IMR-90 (cell line): ENCODE measurements at regions not wholly inside any gene's neighbourhood (a gene's known extent, or its start where the extent isn't known, plus 50 kb on each side); places are given as distances from the start of the nearest gene placed in this dataset.

Experiments used
- ATAC-seq: fragments of 200-7000 bp; cut with Tn5 transposase; 2 replicates; pipeline ENCODE4 v1.9.1; 2020; ENCODE audit warnings: low read depth, mild to moderate bottlenecking, moderate library complexity
- BruUV-seq: library from RNA; stranded (reverse); fragments of 400-500 nt; replicated peaks from 2 replicates; lab custom pipeline; 2021; lab: Mats Ljungman, UMichigan
- CTCF ChIA-PET: fragments of 300-600 bp; formaldehyde crosslinking; extraction: SDS; loops from one replicate; lab custom pipeline; 2021; ENCODE audit warnings: antibody characterized with exemption; lab: Yijun Ruan, JAX
- POLR2A ChIA-PET: fragments of 300-600 bp; sonication (Branson Sonifier 250); formaldehyde crosslinking; loops from one replicate; lab custom pipeline; 2022; ENCODE audit warnings: antibody characterized with exemption; ENCODE audit not compliant: unreplicated experiment; lab: Charles Lee
- DNase-seq: peaks from one replicate; pipeline ENCODE4 v3.0.0; 2013
- H2AFZ ChIP-seq: replicated peaks from 2 replicates; pipeline ENCODE3; 2013; ENCODE audit warnings: low read length, mild to moderate bottlenecking; ENCODE audit not compliant: poor library complexity
- H2AK5ac ChIP-seq: 2 replicates; pipeline ENCODE4 v1.6.1; 2013; ENCODE audit warnings: low read depth, low read length, inconsistent platforms
- H2AK9ac ChIP-seq: replicated peaks from 2 replicates; pipeline ENCODE3; 2013; ENCODE audit warnings: mild to moderate bottlenecking, low read depth, low read length, moderate library complexity; ENCODE audit not compliant: poor library complexity
- H2BK120ac ChIP-seq: 2 replicates; pipeline ENCODE4 v1.6.1; 2013; ENCODE audit warnings: low read depth, low read length, inconsistent platforms
- H2BK15ac ChIP-seq: 3 replicates; pipeline ENCODE4 v1.6.1; 2013; ENCODE audit warnings: low read depth, low read length, inconsistent platforms
- H2BK20ac ChIP-seq: 2 replicates; pipeline ENCODE4 v1.6.1; 2013; ENCODE audit warnings: low read depth, mild to moderate bottlenecking, inconsistent platforms, low read length, moderate library complexity
- H2BK5ac ChIP-seq: 2 replicates; pipeline ENCODE4 v1.6.1; 2013; ENCODE audit warnings: mild to moderate bottlenecking, low read depth, low read length, inconsistent platforms; ENCODE audit not compliant: poor library complexity, severe bottlenecking
- H3K14ac ChIP-seq: replicated peaks from 2 replicates; pipeline ENCODE4 v1.6.1; 2013; ENCODE audit warnings: low read depth, low read length, inconsistent platforms
- H3K18ac ChIP-seq: 2 replicates; pipeline ENCODE4 v1.6.1; 2013; ENCODE audit warnings: low read depth, low read length, control low read depth
- H3K23ac ChIP-seq: 2 replicates; pipeline ENCODE4 v1.6.1; 2013; ENCODE audit warnings: low read depth, low read length, inconsistent platforms
- H3K27ac ChIP-seq: 2 replicates; pipeline ENCODE4 v1.5.1; 2013; ENCODE audit warnings: mild to moderate bottlenecking, control low read depth, low read length; ENCODE audit not compliant: insufficient read depth
- H3K27me3 ChIP-seq: 2 replicates; pipeline ENCODE4 v1.6.1; 2013; ENCODE audit warnings: low read length; ENCODE audit not compliant: control insufficient read depth, insufficient read depth
- H3K36me3 ChIP-seq: 2 replicates; pipeline ENCODE4 v1.6.1; 2013; ENCODE audit warnings: low read length, mixed read lengths; ENCODE audit not compliant: control insufficient read depth, insufficient read depth
- H3K4ac ChIP-seq: 2 replicates; pipeline ENCODE4 v1.6.1; 2013; ENCODE audit warnings: low read depth, low read length, inconsistent platforms
- H3K4me1 ChIP-seq: 2 replicates; pipeline ENCODE4 v1.6.1; 2013; ENCODE audit warnings: low read length, mixed read lengths; ENCODE audit not compliant: control insufficient read depth, insufficient read depth
- H3K4me2 ChIP-seq: 2 replicates; pipeline ENCODE4 v1.6.1; 2013; ENCODE audit warnings: low read depth, mild to moderate bottlenecking, control low read depth, low read length, moderate library complexity
- H3K4me3 ChIP-seq: 2 replicates; pipeline ENCODE4 v1.5.1; 2013; ENCODE audit warnings: low read depth, mild to moderate bottlenecking, control low read depth, low read length, moderate library complexity; ENCODE audit not compliant: insufficient read depth
- H3K56ac ChIP-seq: 2 replicates; pipeline ENCODE4 v1.6.1; 2013; ENCODE audit warnings: low read length, inconsistent platforms; ENCODE audit not compliant: insufficient read depth; ENCODE audit errors: extremely low read depth
- H3K79me1 ChIP-seq, 2 experiments: 2 replicates each; pipeline ENCODE4 v1.6.1; 2013; ENCODE audit warnings: low read length in 2 of 2, inconsistent platforms in 1 of 2, low read depth in 1 of 2
- H3K9ac ChIP-seq: 2 replicates; pipeline ENCODE4 v1.6.1; 2013; ENCODE audit warnings: low read depth, low read length, control low read depth
- H3K9me1 ChIP-seq: 2 replicates; pipeline ENCODE4 v1.6.1; 2013; ENCODE audit warnings: low read length, inconsistent platforms; ENCODE audit not compliant: insufficient read depth
- H3K9me3 ChIP-seq: 2 replicates; pipeline ENCODE4 v1.6.1; 2013; ENCODE audit warnings: low read length; ENCODE audit not compliant: control insufficient read depth, insufficient read depth
- H4K20me1 ChIP-seq: 2 replicates; pipeline ENCODE4 v1.6.1; 2013; ENCODE audit warnings: low read length, inconsistent platforms; ENCODE audit not compliant: insufficient read depth
- H4K5ac ChIP-seq: 2 replicates; pipeline ENCODE4 v1.6.1; 2013; ENCODE audit warnings: mild to moderate bottlenecking, low read depth, low read length, control low read depth
- H4K8ac ChIP-seq, 2 experiments: 2 replicates each; pipeline ENCODE4 v1.6.1; 2013; ENCODE audit warnings: low read depth in 2 of 2, low read length in 2 of 2, control low read depth in 1 of 2, inconsistent platforms in 1 of 2
- H4K91ac ChIP-seq: 2 replicates; pipeline ENCODE4 v1.6.1; 2013; ENCODE audit warnings: low read depth, low read length, inconsistent platforms; ENCODE audit not compliant: insufficient read depth
- BHLHE40 ChIP-seq: fragments of 150-350 bp; IDR thresholded peaks from 2 replicates; pipeline ENCODE4 v1.6.1; 2016; ENCODE audit warnings: mild to moderate bottlenecking, low read depth, low read length
- CEBPB ChIP-seq: IDR thresholded peaks from 2 replicates; pipeline ENCODE4 v1.6.1; 2012; ENCODE audit warnings: low read depth, low read length, improper control_type of control experiment
- CTCF ChIP-seq: conservative IDR thresholded peaks from 2 replicates; pipeline ENCODE4 v1.5.1; 2012; ENCODE audit warnings: mild to moderate bottlenecking, low read depth, low read length, improper control_type of control experiment
- ELK1 ChIP-seq: fragments of 150-350 bp; IDR thresholded peaks from 2 replicates; pipeline ENCODE4 v1.6.1; 2016; ENCODE audit warnings: low read depth, mild to moderate bottlenecking, low read length, moderate library complexity, borderline replicate concordance
- MAFK ChIP-seq: IDR thresholded peaks from 2 replicates; pipeline ENCODE4 v1.6.1; 2012; ENCODE audit warnings: low read depth, low read length, improper control_type of control experiment
- MAZ ChIP-seq: IDR thresholded peaks from 2 replicates; pipeline ENCODE4 v1.6.1; 2012; ENCODE audit warnings: low read depth, mild to moderate bottlenecking, low read length, improper control_type of control experiment, moderate library complexity, borderline replicate concordance
- POLR2A ChIP-seq: IDR thresholded peaks from 2 replicates; pipeline ENCODE4 v1.6.1; 2012; ENCODE audit warnings: mild to moderate bottlenecking, low read depth, low read length
- RCOR1 ChIP-seq: IDR thresholded peaks from 2 replicates; pipeline ENCODE4 v1.6.1; 2012; ENCODE audit warnings: mild to moderate bottlenecking, low read length, improper control_type of control experiment; ENCODE audit not compliant: insufficient replicate concordance
- SMC3 ChIP-seq: fragments of 150-350 bp; IDR thresholded peaks from 2 replicates; pipeline ENCODE4 v1.6.1; 2016; ENCODE audit warnings: low read depth, mild to moderate bottlenecking, antibody characterized with exemption, low read length, moderate library complexity
- USF2 ChIP-seq: fragments of 150-350 bp; IDR thresholded peaks from 2 replicates; pipeline ENCODE4 v1.6.1; 2017; ENCODE audit warnings: mild to moderate bottlenecking, antibody characterized with exemption, low read length, low read depth
- WGBS, 2 experiments: methylation state at CpG; one replicate each; pipeline versions ENCODE4 v1.1.5 to v1.1.7; 2013; ENCODE audit warnings: missing lambda C conversion rate in 2 of 2; ENCODE audit not compliant: insufficient read length in 1 of 2; ENCODE audit errors: extremely low coverage in 2 of 2; 5-methylcytosine and 5-hydroxymethylcytosine counted together
- dilution Hi-C: fragments of 300-500 bp; cut with HindIII; formaldehyde crosslinking; loops from one replicate; pipeline ENCODE4 v1.14.3; 2018; ENCODE audit warnings: low sequenced_read_pairs; ENCODE audit not compliant: unreplicated experiment
- in situ Hi-C: fragments of 300-500 bp; cut with MboI; formaldehyde crosslinking; loops from 3 replicates; pipeline ENCODE4 v1.14.3; 2019; ENCODE audit warnings: low sequenced_read_pairs, inconsistent platforms, mixed read lengths
- intact Hi-C: fragments of 100-400 bp; cut with micrococcal nuclease; formaldehyde crosslinking; loops from 2 replicates; pipeline ENCODE4 v1.10.0; 2022

DNA sequence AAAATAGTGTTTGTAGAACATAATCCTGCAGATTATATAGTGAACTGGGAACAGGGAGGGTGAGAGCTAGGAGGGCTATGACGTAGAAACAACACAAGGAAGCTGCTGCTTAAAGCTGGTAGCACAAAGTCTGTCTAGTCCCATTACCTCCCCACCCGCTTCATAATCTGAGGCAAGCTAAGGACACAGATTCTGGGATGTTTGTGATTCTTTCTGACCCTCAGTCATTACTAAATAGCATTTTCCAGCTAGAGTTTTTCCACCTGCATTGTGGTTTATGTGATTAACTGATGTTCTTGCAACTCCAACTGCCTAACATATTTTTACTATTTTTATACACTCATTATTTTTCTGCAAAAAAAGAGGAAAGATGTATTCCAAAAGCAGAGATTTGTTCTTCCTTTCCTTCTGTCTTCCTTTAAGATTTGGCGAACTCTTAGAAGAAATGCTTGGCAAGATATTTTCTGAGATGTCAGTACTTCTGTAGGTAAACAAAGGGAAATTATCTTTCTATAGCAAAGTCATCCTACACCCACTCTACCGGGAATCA, 293.2 kb upstream of the FAR2 start:
- WGBS, 2 experiments: no CpG with 5 or more reads among the region's 4 CpGs
- POLR2A ChIA-PET: no interaction called here
- no peak for DNase-seq

More for the DNA sequence above, 293.2 kb upstream of the FAR2 start:
- TF ChIP-seq SMC3: no peak
- no peak for TF ChIP-seq MAFK
- TF ChIP-seq ELK1: no peak
- no peak for TF ChIP-seq USF2
- TF ChIP-seq BHLHE40: no peak
- no peak for TF ChIP-seq CEBPB
- no peak for TF ChIP-seq MAZ
- TF ChIP-seq RCOR1: no peak
- no peak for TF ChIP-seq POLR2A
- TF ChIP-seq CTCF: no peak
- dilution Hi-C loops: no loop called here
- Histone ChIP-seq H2AK5ac (no peak overlapping the region), H2BK15ac (no peak overlapping the region), H3K18ac (no peak overlapping the region), H3K4me2 (no peak overlapping the region), H3K27me3 (no peaks in the 10 kb centered on the region), H2AK9ac (no peak overlapping the region), H4K91ac (no peak overlapping the region), H3K79me1 (no peaks in the 10 kb centered on the region), H3K9me1 (no peaks in the 10 kb centered on the region), H3K9ac (no peak overlapping the region), H4K8ac (0 out of 4 replicates have a peak overlapping the region, but pooled peaks of 1 of the 2 experiments have one; percentile 17), H3K23ac (no peak overlapping the region), H4K20me1 (no peaks in the 10 kb centered on the region), H3K4me3 (no peak overlapping the region), H3K56ac (0 out of 2 replicates have a peak overlapping the region, but pooled peaks have one; percentile 3), H3K4me1 (no peaks in the 10 kb centered on the region), H3K14ac (no peak overlapping the region; the same call in 1 of the 2 replicates), H2BK120ac (no peak overlapping the region), H3K36me3 (no peaks in the 10 kb centered on the region), H2BK20ac (no peak overlapping the region), H3K4ac (no peak overlapping the region), H3K9me3 (no peaks in the 10 kb centered on the region), H2AFZ (no peak overlapping the region), H2BK5ac (no peak overlapping the region), H4K5ac (no peak overlapping the region; the same call in 1 of the 2 replicates), H3K27ac (no peak overlapping the region)
- CTCF ChIA-PET: no interaction called here
- intact Hi-C loops: no loop called here
- in situ Hi-C loops: no loop called here
- BruUV-seq: no TSS peak
- ATAC-seq: no peak
